Uterus (tissue), 2 donors: ENCODE measurements at regions not wholly inside any gene's neighbourhood (a gene's known extent, or its start where the extent isn't known, plus 50 kb on each side); places are given as distances from the start of the nearest gene placed in this dataset.

Source experiments
- POLR2A ChIP-seq, 2 donors: fragments of 450-650 bp; IDR thresholded peaks; one replicate each; pipeline ENCODE4 v1.6.1; 2016; ENCODE audit warnings: antibody characterized with exemption in 2 of 2, mild to moderate bottlenecking in 1 of 2, moderate library complexity in 1 of 2
- TF ChIP-seq, protein P1 (sequence below), 4 experiments: fragments of 200-600 bp in 2 of 4; fragments of 450-650 bp in 2 of 4; sonication (generic) in 2 of 4; IDR thresholded peaks; one replicate each; pipeline ENCODE4 v1.5.1; 2016 to 2019; ENCODE audit warnings: antibody characterized with exemption in 4 of 4, mild to moderate bottlenecking in 2 of 4, moderate library complexity in 1 of 4

DNA sequence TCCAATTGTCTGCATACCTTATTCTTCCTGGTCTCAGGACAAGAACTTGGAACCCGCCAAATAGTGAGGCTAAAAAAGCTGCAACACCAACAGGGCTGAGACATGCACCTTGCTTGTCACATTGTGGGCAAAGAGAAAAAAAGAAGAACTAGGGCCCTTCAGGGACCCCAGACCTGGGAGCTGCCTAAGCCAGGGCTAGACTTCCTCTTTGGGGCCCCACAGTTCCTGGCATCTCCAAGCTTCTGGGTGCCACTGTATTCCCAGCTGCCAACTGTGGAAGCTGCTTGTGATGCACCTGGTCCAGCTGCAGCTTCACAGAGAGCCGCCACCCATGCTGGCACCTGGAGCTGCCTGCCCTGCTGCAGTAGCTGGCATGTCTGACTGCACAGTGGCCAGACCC lies 370.6 kb downstream of the CD83 start:
- TF ChIP-seq, protein P1, sequence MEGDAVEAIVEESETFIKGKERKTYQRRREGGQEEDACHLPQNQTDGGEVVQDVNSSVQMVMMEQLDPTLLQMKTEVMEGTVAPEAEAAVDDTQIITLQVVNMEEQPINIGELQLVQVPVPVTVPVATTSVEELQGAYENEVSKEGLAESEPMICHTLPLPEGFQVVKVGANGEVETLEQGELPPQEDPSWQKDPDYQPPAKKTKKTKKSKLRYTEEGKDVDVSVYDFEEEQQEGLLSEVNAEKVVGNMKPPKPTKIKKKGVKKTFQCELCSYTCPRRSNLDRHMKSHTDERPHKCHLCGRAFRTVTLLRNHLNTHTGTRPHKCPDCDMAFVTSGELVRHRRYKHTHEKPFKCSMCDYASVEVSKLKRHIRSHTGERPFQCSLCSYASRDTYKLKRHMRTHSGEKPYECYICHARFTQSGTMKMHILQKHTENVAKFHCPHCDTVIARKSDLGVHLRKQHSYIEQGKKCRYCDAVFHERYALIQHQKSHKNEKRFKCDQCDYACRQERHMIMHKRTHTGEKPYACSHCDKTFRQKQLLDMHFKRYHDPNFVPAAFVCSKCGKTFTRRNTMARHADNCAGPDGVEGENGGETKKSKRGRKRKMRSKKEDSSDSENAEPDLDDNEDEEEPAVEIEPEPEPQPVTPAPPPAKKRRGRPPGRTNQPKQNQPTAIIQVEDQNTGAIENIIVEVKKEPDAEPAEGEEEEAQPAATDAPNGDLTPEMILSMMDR (IDR thresholded peaks at IDR 0.05) = no peak
- no peak for TF ChIP-seq POLR2A (IDR thresholded peaks at IDR 0.05)
